WI38 (cell line): ENCODE measurements at regions not wholly inside any gene's neighbourhood (a gene's known extent, or its start where the extent isn't known, plus 50 kb on each side); places are given as distances from the start of the nearest gene placed in this dataset.
"Not testable (repeated sequence)": the region's sequence is repeated elsewhere in the genome, so short reads cannot be mapped to it uniquely, and the experiment has no call there.

Experiments used
- H3K4me3 ChIP-seq: 2 replicates; pipeline ENCODE4 v1.5.1; 2011; ENCODE audit warnings: low read depth, mild to moderate bottlenecking, control low read depth, low read length
- CTCF ChIP-seq: IDR thresholded peaks from 2 replicates; pipeline ENCODE4 v1.5.1; 2012; ENCODE audit warnings: low read depth, mild to moderate bottlenecking, control low read depth, low read length

GRCh38 chr6:84943905-84944304 lies 179.5 kb upstream of the TBX18 start:
- TF ChIP-seq CTCF, result no peak
- H3K4me3 ChIP-seq, result no peak overlapping the region

GRCh38 chr6:84941609-84942008 lies 177.2 kb upstream of the TBX18 start:
- H3K4me3 ChIP-seq, result not testable (repeated sequence)

GRCh38 chr6:84929212-84929611 lies 164.8 kb upstream of the TBX18 start:
- no peak overlapping the region for H3K4me3 ChIP-seq
- no peak for TF ChIP-seq CTCF

- no peak overlapping the region for H3K4me3 ChIP-seq
- TF ChIP-seq CTCF, result no peak
Measured at GRCh38 chr6:84927551-84927950, 163.2 kb upstream of the TBX18 start.

GRCh38 chr6:84926189-84927155 lies 162.1 kb upstream of the TBX18 start:
- no peak overlapping the region for H3K4me3 ChIP-seq
- no peak for TF ChIP-seq CTCF

- TF ChIP-seq CTCF, result no peak
- no peak overlapping the region for H3K4me3 ChIP-seq
Measured at GRCh38 chr6:84921891-84922290, 157.5 kb upstream of the TBX18 start.

GRCh38 chr6:84920021-84920420 lies 155.6 kb upstream of the TBX18 start:
- no peak overlapping the region for H3K4me3 ChIP-seq

More at GRCh38 chr6:84920021-84920420, 155.6 kb upstream of the TBX18 start:
- TF ChIP-seq CTCF, result no peak
